Endothelial cell (in vitro differentiated cells): ENCODE measurements at regions not wholly inside any gene's neighbourhood (a gene's known extent, or its start where the extent isn't known, plus 50 kb on each side); places are given as distances from the start of the nearest gene placed in this dataset.
"Not testable (repeated sequence)": the region's sequence is repeated elsewhere in the genome, so short reads cannot be mapped to it uniquely, and the experiment has no call there.

Experiments used
- DNase-seq: peaks from one replicate; pipeline ENCODE4 v3.0.0; 2021; ENCODE audit warnings: low spot score
- H3K27ac Mint-ChIP-seq: one replicate; pipeline ENCODE4 v1.8.0; 2021; ENCODE audit warnings: mixed read lengths, inconsistent platforms; ENCODE audit not compliant: unreplicated experiment
- H3K27me3 Mint-ChIP-seq: one replicate; pipeline ENCODE4 v1.8.0; 2021; ENCODE audit warnings: mild to moderate bottlenecking, moderate library complexity, mixed read lengths, inconsistent platforms; ENCODE audit not compliant: unreplicated experiment
- H3K36me3 Mint-ChIP-seq: one replicate; pipeline ENCODE4 v1.8.0; 2021; ENCODE audit warnings: mild to moderate bottlenecking, low read depth, mixed read lengths, inconsistent platforms; ENCODE audit not compliant: unreplicated experiment
- H3K4me1 Mint-ChIP-seq: one replicate; pipeline ENCODE4 v1.8.0; 2021; ENCODE audit warnings: mild to moderate bottlenecking, mixed read lengths, inconsistent platforms; ENCODE audit not compliant: unreplicated experiment
- H3K4me3 Mint-ChIP-seq: one replicate; pipeline ENCODE4 v1.8.0; 2021; ENCODE audit warnings: mild to moderate bottlenecking, mixed read lengths, inconsistent platforms; ENCODE audit not compliant: unreplicated experiment
- H3K9me3 Mint-ChIP-seq: one replicate; pipeline ENCODE4 v1.8.0; 2021; ENCODE audit warnings: mixed read lengths, inconsistent platforms; ENCODE audit not compliant: unreplicated experiment
- TF ChIP-seq, protein P1 (sequence below): fragments of 200-600 bp; sonication (generic); IDR thresholded peaks from one replicate; pipeline ENCODE4 v1.5.0; 2021; ENCODE audit warnings: antibody characterized with exemption; ENCODE audit not compliant: unreplicated experiment

DNA sequence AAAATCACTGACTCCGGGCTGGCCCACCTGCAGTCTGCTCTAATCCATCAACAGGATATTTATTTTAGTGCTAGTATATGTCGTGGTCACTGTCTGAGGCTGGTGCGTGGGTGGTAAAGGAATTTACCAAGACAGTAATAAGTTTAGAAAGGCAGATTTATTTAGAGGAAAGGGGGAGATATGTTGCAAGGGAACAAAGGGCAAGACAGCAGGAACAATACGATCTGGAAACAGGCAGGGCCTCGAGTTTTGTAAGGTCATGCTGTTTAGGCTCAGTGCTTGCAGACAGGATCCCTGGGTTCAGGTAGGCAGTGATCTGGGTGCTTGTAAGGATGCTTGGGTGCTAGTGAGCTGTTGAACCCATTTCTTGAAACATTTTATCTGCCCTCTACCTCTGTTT is 748.2 kb upstream of the SLITRK5 start:
- Mint-ChIP-seq H3K36me3 (no peaks in the 10 kb centered on the region), H3K4me1 (no peaks in the 10 kb centered on the region), H3K4me3 (no peak overlapping the region), H3K27me3 (no peaks in the 10 kb centered on the region), H3K27ac (no peak overlapping the region), H3K9me3 (peaks cover 5% of the 10 kb centered on the region)
- TF ChIP-seq, protein P1, sequence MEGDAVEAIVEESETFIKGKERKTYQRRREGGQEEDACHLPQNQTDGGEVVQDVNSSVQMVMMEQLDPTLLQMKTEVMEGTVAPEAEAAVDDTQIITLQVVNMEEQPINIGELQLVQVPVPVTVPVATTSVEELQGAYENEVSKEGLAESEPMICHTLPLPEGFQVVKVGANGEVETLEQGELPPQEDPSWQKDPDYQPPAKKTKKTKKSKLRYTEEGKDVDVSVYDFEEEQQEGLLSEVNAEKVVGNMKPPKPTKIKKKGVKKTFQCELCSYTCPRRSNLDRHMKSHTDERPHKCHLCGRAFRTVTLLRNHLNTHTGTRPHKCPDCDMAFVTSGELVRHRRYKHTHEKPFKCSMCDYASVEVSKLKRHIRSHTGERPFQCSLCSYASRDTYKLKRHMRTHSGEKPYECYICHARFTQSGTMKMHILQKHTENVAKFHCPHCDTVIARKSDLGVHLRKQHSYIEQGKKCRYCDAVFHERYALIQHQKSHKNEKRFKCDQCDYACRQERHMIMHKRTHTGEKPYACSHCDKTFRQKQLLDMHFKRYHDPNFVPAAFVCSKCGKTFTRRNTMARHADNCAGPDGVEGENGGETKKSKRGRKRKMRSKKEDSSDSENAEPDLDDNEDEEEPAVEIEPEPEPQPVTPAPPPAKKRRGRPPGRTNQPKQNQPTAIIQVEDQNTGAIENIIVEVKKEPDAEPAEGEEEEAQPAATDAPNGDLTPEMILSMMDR: no peak
- DNase-seq: no peak

DNA sequence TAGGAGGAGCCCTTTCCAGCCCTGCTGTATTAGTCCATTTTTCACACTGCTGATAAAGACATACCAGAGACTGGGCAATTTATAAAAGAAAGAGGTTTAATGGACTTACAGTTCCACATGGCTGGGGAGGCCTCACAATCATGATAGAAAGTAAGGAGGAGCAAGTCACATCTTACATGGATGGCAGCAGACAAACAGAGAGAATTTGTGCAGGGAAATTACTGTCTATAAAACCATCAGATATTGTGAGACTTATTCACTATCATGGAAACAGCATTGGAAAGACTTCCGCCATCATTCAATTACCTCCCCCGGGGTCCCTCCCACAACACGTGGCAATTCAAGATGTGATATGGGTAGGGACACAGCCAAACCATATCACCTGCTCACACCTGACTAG is 744.3 kb upstream of the SLITRK5 start:
- H3K4me3 Mint-ChIP-seq, H3K27me3 Mint-ChIP-seq, H3K36me3 Mint-ChIP-seq, H3K27ac Mint-ChIP-seq, H3K4me1 Mint-ChIP-seq, DNase-seq, H3K9me3 Mint-ChIP-seq: not testable (repeated sequence)

DNA sequence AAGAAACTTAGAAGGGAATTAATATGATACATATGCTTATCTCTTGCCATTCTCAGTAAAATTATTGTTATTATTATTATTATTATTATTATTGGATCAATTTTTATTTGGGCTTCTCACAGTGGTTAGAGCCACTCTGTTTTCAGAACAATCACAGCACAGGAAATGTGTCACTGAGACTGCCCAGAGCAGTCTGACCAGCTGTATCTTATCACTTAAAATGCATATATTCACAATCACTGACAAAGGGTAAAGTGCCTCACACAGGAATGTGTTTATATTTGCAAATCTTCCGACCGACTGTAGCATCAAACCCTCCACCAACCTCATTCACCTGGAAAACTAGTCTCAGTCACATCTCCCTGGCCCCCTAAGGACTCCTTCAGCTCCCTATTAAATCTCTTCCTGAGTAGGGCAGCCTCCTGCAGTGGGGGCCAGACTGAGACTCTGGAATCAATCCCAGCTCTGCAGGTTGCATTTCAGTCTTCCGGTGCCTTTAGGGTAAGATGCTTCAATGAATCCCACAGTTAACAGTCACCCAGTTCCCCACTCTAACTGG is 738.3 kb upstream of the SLITRK5 start:
- peaks cover 5% of the 10 kb centered on the region for H3K4me1 Mint-ChIP-seq
- H3K27me3 Mint-ChIP-seq: no peaks in the 10 kb centered on the region
- peak overlapping the region; percentile 70 for H3K27ac Mint-ChIP-seq
- TF ChIP-seq, protein P1: no peak
- DNase-seq: peak; percentile 11
- H3K36me3 Mint-ChIP-seq: no peaks in the 10 kb centered on the region
- no peaks in the 10 kb centered on the region for H3K9me3 Mint-ChIP-seq
- no peak overlapping the region for H3K4me3 Mint-ChIP-seq

GRCh38 chr13:86933676-86934075 is 737.5 kb upstream of the SLITRK5 start:
- no peak overlapping the region for H3K27ac Mint-ChIP-seq
- peaks cover 5% of the 10 kb centered on the region for H3K4me1 Mint-ChIP-seq
- H3K9me3 Mint-ChIP-seq: no peaks in the 10 kb centered on the region
- no peaks in the 10 kb centered on the region for H3K27me3 Mint-ChIP-seq
- H3K4me3 Mint-ChIP-seq: no peak overlapping the region
- no peak for DNase-seq
- H3K36me3 Mint-ChIP-seq: no peaks in the 10 kb centered on the region
- TF ChIP-seq, protein P1: no peak

DNA sequence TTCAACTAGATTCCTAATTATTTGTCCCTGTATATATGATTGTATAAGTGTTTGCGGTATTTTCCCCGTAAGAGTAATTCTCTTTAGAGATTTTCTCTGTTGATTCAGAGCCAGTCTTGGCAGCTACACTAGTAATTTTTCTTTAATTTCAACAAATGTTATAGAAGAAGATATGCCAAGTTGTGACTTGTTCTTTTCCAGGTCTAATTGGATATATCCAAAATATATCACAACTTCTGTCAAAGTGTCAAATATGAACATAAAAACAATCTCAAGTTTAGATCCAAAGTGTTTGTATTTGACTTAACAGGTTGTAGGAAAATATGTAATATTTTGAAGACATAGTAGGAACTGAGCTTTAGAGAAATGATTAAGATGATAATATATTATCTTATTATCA is 733.9 kb upstream of the SLITRK5 start:
- Mint-ChIP-seq H3K27ac (no peak overlapping the region), H3K9me3 (no peaks in the 10 kb centered on the region), H3K36me3 (no peaks in the 10 kb centered on the region), H3K4me1 (peaks cover 5% of the 10 kb centered on the region), H3K4me3 (no peak overlapping the region), H3K27me3 (no peaks in the 10 kb centered on the region)
- DNase-seq: no peak
- TF ChIP-seq, protein P1: no peak

- H3K4me3 Mint-ChIP-seq: no peak overlapping the region
- H3K4me1 Mint-ChIP-seq: no peaks in the 10 kb centered on the region
- DNase-seq: no peak
- no peaks in the 10 kb centered on the region for H3K27me3 Mint-ChIP-seq
- H3K36me3 Mint-ChIP-seq: no peaks in the 10 kb centered on the region
- no peaks in the 10 kb centered on the region for H3K9me3 Mint-ChIP-seq
- TF ChIP-seq, protein P1: no peak
- no peak overlapping the region for H3K27ac Mint-ChIP-seq
These were observed 725.6 kb upstream of the SLITRK5 start for GRCh38 chr13:86945584-86945983.
